ENCODE measurements at regions not wholly inside any gene's neighbourhood (a gene's known extent, or its start where the extent isn't known, plus 50 kb on each side); places are given as distances from the start of the nearest gene placed in this dataset.
"Not testable (repeated sequence)": the region's sequence is repeated elsewhere in the genome, so short reads cannot be mapped to it uniquely, and the experiment has no call there.

DNA sequence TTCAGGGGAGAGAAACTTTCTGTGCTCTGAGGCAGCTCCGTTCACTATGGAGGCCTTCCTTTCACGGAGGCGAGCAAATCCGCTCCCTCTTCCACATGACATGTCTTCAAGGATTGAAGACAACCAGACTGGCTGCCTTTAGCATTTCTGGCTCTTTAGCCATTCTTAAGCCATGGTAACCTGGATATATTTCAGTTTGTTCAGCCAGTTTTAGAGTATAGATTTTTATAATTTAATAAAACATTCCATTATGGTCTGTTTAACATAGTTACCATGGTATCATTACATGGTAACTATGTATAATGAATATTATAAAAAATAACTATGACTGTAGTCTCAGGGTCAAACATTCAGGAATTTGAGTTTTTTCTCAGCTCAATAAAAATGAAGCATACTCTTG is 54.2 kb upstream of the NFIA start:
- no peak for DNase-seq

GRCh38 chr1:61018068-61018467 is 64.3 kb upstream of the NFIA start:
- DNase-seq = not testable (repeated sequence)

DNA sequence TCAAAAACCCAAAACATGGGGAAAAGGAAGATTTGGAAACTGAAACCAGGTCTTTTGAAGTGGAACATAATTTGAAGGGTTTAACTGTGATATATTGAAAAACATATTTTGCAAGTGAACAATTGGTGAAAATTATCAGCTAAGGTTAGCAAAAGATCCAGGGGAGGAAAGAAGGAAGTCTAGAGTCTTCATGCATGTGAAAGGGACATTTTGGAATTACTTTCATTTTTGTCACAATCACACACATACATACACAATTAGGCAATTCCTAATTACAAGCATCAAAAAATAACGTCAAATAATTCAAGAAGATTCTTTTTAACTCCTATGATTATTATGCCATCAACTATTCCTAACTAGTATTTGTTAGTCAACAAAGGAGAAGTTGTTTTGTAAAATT is 64.7 kb upstream of the NFIA start:
- DNase-seq = no peak

DNA sequence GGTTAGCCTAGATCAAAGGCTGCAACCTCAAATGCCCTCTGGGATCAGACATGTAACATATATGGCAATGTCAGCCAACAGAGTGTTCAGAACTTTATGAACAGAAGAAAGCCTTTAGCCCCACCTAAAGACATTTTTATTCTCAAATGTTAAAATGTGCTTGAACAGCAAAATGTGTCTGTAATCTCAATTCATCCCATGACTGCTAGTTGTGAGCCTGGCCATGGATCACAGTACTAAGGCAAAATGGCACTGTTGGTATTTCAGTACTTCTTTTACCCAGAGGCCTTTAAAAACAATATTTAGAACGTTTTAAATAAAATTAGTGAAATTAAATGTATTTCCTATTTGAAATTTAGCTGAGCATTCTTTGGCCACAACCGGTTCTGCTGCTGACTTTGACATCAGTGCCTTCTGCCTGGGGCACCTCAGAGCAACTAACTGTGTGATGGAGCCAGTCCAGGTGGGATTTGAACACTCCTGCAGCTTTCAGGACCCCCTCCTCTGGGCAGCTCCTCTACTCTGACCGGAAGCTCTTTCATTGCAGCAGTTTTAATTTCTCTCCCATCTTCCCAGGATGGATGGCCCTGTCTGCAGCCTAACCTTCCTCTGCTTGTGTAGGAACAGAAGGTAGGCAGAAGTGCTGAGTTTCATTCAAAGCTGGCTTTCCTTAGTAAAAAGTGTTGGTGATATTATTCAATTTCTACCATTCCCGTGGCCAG is 68.3 kb upstream of the NFIA start:
- no peak for DNase-seq

DNA sequence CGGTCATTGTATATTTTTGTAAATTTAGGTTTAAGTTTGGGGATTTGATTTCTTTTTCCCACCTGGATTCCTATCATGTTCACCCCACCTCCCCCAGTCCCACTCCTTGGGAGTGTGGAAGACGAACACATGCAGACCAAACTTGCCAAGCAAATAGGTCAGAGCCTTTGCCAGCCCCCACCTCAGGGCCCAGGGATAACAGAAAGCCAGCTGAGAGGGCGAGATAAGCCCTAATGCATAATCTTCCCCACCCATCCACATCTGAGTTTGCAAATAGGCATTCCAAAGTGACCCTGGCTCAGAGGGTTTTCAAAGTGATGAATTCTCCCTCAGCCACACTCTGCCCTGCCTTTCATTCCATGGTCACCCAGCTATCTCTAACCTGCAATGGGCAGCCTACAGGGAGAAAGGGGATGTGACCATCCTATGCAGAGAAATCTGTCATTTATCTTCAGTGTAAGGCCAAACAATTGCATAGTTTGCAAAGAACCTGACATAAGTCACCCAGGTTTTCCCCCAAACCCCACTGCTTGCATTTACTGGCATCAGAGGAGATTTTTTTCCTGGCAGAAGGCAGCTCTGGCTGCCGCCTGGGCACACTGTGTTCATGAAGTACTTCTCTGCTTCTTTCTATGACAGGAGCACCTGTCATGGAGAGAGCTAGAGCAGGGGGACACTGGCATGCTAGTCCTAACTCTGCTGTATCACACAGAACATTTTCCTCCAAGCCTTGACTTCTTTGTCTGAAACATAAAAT is 69.0 kb upstream of the NFIA start:
- peak in 1 of 2 experiments; percentile 8 for DNase-seq

- DNase-seq = no peak
These were observed 70.0 kb upstream of the NFIA start for GRCh38 chr1:61012341-61012761.

- DNase-seq = no peak
These were observed 70.6 kb upstream of the NFIA start for GRCh38 chr1:61011561-61012263.

GRCh38 chr1:61007534-61008364 is 74.6 kb upstream of the NFIA start:
- no peak for DNase-seq

DNA sequence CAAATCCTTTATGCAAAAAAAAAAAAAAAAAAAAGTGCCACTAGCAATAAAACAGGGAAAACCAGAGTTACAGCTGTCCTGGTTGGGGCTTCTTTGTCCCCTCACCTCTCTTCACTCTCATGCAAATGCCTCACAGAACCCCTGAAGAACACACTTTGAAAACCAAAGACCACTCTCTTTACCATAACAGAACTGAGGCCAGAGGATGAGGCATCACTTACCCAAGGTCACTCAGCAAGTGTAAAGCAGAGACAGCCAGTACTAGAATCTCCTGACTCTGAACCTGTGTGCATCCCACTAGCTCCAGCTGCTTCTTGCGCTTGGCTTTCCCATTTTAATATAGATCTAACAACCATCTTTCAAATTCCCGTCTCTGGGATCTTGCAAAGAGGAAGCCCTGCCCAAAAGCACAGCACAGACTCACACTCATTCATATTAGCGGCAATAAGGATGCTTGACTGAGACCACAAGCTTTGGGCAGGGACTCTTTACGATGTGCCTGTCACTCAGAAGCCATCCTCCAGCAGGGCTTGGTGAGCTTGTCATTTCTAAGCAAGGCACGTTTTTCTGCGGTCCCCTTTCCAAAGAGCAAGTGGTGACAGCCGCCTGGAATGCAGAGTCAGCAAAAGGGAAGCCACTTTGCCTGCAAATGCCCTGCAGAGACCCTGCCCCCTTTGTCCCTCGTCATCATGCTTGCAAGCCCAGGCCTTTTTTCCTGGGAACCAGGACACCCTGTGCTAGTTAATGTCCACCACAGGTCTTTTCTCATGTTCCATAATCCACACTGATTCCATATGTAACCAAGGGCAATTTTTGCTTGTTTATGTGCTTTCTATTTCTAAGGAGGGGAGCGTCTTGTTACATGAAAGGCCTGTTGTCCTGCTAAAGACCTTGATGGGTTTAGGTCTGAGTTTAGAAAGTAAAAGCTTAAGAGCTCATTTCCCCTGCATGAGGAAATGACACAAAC is 76.5 kb upstream of the NFIA start:
- DNase-seq = no peak

- no peak for DNase-seq
These were observed 77.9 kb upstream of the NFIA start for GRCh38 chr1:61004262-61005003.

DNA sequence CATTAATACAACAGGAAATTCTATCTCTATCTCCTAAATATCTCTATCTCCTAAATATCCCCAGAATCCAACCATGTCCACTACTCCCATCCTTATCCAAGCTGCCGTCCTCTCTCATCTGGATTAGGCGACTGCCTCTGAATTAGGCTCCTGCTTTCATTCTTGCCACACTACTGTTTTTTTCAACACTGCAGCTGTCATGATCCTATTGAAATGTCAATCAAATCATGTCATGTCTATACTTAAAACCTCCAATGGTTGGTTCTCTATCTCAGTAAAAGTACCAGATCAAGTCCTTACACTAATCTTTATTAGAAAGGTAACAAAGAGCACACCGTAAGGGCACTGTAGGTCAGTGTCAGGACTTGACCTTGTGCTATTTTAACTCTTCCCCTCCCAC is 82.0 kb upstream of the NFIA start:
- no peak for DNase-seq

GRCh38 chr1:60998786-60999185 is 83.6 kb upstream of the NFIA start:
- no peak for DNase-seq

DNA sequence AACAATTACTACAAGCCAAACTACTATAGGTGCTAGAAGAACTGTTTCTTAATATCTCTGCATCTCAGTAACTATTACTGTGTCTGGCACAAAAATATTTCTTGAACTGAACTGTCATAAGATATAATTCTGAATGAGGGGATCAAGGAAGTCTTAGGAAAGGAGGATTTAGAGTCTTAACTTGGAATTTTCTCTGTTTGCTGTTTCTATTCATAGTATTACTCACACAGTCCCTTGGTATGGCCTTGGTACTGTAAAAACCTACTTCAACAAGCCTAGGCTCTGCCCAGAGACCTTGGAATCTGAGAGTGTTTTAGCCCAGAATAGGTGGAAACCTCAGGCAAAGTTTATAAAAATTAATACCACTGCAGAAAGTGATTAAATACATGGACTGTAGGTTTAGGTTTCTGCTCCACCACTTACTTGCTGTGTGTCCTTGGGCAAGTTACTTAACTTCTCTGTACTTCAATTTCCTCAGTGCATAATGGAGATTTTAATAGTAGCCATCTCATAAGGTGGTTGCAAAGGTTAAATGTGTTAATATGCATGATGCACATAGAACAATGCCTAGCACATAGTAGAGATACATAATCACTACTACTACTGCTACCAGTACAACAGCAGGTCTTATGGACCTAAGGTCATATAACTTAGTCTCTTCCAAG is 87.4 kb upstream of the NFIA start:
- DNase-seq = no peak

DNA sequence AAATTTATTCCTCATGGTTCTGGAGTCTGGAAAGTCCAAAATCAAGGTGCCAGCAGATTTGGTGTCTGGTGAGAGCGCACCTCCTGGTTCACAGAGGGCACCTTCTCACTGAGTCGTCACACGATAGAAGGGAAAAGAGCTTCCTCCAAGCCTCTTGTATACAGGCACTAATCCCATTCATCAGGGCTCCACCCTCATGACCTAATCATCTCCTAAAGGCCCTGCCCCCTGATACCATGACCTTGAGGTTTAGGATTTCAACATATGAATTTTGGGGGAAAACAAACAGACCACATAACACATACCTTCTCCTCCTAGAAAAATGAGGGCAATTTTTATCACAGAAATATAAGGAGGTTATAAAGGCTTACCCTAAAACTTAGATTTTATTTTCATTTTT is 88.0 kb upstream of the NFIA start:
- no peak for DNase-seq

DNA sequence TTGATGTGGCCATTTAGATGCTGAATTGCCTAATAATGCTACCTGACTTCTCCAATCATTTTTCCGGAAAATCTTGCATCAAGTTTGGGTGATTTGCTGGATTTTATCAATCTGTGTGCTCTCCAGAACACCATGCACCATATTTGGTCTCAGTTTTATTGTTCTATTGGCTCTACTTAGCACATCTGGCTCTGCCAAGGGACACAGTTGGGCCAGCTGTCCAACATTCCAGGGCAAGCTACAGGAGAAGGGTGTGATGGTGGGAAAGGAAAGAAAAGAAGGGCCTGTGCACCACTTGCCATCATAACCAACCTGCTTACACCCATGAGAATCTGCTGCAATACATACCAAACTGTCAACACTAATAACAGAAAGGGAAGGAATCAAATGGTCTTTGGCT is 90.2 kb upstream of the NFIA start:
- DNase-seq = no peak

DNA sequence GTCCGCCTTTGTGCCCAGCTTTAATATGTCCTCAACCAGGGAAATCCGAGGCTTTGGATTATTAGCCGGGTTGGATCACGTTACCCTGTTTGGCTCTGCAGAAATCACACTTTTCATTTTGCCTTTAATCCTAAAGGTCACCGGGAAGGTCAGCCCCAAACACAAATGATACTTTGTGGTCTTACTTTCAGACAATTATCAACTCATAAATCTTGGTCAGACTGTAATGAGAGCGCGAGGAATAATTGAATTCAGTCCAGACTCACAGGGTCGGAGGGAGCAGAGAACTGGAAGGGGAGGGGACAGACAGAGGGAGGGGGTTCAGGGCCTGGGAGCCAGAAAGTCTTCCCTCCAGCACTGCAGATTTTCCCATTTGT is 91.7 kb upstream of the NFIA start:
- no peak for DNase-seq

DNA sequence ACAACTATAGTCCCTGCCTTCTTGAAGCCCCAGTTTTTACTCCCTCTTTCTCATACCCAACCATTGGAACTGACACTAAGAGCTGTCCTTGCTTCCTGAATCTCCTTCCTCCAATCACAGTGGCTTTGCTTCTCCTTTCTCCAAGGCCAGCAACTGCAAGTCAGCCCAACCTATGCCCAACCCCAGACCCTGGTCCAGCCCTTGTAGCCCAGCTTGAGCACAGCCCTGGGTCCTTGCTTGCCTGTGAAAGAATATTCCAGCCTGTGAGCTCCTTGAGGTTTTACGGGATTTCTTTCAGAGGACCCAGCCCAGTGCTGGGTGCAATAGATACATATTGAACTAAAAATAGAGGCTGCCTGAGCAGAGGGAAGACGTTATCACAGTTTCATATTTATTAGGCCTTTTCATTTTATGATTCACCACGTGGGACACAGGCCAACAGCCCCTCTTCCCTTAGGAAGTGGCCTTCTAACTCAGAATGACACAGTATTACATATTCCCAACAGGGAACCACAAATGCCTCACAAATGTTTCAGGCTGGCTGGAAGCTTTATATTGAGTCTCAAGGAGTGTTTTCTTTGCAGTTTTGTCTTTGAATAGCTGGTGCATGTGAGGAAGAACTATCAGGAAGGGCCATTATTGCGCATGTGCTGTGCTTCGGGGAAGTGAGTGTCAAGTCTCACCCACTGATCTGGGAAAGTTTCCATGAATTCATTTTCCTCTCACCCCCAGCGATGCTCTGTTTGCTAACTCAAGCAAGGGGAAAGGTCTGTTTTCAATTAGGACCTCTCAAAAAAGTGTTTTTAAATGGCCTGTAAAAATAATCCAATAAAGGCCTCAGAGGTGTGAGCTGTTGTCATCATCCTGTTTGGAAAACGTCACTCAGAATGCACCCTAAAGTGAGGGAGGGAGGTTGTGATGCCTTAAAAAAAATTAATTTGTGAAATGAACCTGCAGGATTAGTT is 92.3 kb upstream of the NFIA start:
- DNase-seq = no peak

- DNase-seq = no peak
These were observed 93.5 kb upstream of the NFIA start for GRCh38 chr1:60988891-60989290.

- DNase-seq = no peak
These were observed 94.5 kb upstream of the NFIA start for GRCh38 chr1:60987904-60988303.

Measured in cerebellar nuclear complex (tissue), 1 donor.